CD8-positive, alpha-beta memory T cell (primary cell): ENCODE measurements at regions not wholly inside any gene's neighbourhood (a gene's known extent, or its start where the extent isn't known, plus 50 kb on each side); places are given as distances from the start of the nearest gene placed in this dataset.
"Not testable (repeated sequence)": the region's sequence is repeated elsewhere in the genome, so short reads cannot be mapped to it uniquely, and the experiment has no call there.

Experiments
- CTCF ChIA-PET: fragments of 350-600 bp; sonication (Branson Sonifier 250); formaldehyde crosslinking; loops from one replicate; lab custom pipeline; 2021; ENCODE audit warnings: antibody characterized with exemption; lab: Charles Lee
- POLR2A ChIA-PET: fragments of 350-600 bp; sonication (Branson Sonifier 250); formaldehyde crosslinking; loops from one replicate; lab custom pipeline; 2021; ENCODE audit warnings: antibody characterized with exemption; lab: Charles Lee
- DNase-seq, 5 donors: peaks; one replicate each; pipeline versions ENCODE4 v3.0.0 to v3.0.0-alpha.2; 2020 to 2022; ENCODE audit warnings: mixed read lengths in 1 of 5
- H3K27ac ChIP-seq: one replicate; pipeline ENCODE4 v1.7.0; 2013; ENCODE audit warnings: low read depth, mild to moderate bottlenecking, low read length, moderate library complexity
- H3K27me3 ChIP-seq: 2 replicates; pipeline ENCODE4 v1.7.0; 2013; ENCODE audit warnings: low read length, mild to moderate bottlenecking; ENCODE audit not compliant: insufficient read depth, poor library complexity, severe bottlenecking
- H3K36me3 ChIP-seq: 2 replicates; pipeline ENCODE4 v1.7.0; 2013; ENCODE audit warnings: mild to moderate bottlenecking, low read length, moderate library complexity; ENCODE audit not compliant: insufficient read depth
- H3K4me1 ChIP-seq: 2 replicates; pipeline ENCODE4 v1.7.0; 2013; ENCODE audit warnings: mild to moderate bottlenecking, low read length, moderate library complexity; ENCODE audit not compliant: insufficient read depth
- H3K4me3 ChIP-seq: 2 replicates; pipeline ENCODE4 v1.7.0; 2013; ENCODE audit warnings: mild to moderate bottlenecking, low read length
- H3K9me3 ChIP-seq: 2 replicates; pipeline ENCODE4 v1.7.0; 2013; ENCODE audit warnings: mild to moderate bottlenecking, low read length
- H3K27ac Mint-ChIP-seq, 8 donors: one replicate each; pipeline ENCODE4 v1.8.0; 2020 to 2021; ENCODE audit warnings: mixed read lengths in 8 of 8, mild to moderate bottlenecking in 6 of 8, inconsistent platforms in 3 of 8, moderate library complexity in 3 of 8
- H3K27me3 Mint-ChIP-seq, 2 donors: one replicate each; pipeline ENCODE4 v1.8.0; 2020 to 2021; ENCODE audit warnings: mixed read lengths in 2 of 2, mild to moderate bottlenecking in 1 of 2, moderate library complexity in 1 of 2
- H3K36me3 Mint-ChIP-seq, 3 donors: one replicate each; pipeline ENCODE4 v1.8.0; 2020 to 2021; ENCODE audit warnings: mixed read lengths in 3 of 3, inconsistent platforms in 1 of 3, mild to moderate bottlenecking in 1 of 3
- H3K4me1 Mint-ChIP-seq, 3 donors: one replicate each; pipeline ENCODE4 v1.8.0; 2020 to 2021; ENCODE audit warnings: mixed read lengths in 3 of 3, inconsistent platforms in 1 of 3, mild to moderate bottlenecking in 1 of 3
- H3K4me3 Mint-ChIP-seq, 7 donors: one replicate each; pipeline ENCODE4 v1.8.0; 2020 to 2021; ENCODE audit warnings: mixed read lengths in 7 of 7, mild to moderate bottlenecking in 6 of 7, moderate library complexity in 4 of 7, inconsistent platforms in 2 of 7
- H3K9me3 Mint-ChIP-seq, 5 donors: one replicate each; pipeline ENCODE4 v1.8.0; 2020 to 2022; ENCODE audit warnings: mixed read lengths in 5 of 5, mild to moderate bottlenecking in 3 of 5, moderate library complexity in 2 of 5, inconsistent platforms in 1 of 5

DNA sequence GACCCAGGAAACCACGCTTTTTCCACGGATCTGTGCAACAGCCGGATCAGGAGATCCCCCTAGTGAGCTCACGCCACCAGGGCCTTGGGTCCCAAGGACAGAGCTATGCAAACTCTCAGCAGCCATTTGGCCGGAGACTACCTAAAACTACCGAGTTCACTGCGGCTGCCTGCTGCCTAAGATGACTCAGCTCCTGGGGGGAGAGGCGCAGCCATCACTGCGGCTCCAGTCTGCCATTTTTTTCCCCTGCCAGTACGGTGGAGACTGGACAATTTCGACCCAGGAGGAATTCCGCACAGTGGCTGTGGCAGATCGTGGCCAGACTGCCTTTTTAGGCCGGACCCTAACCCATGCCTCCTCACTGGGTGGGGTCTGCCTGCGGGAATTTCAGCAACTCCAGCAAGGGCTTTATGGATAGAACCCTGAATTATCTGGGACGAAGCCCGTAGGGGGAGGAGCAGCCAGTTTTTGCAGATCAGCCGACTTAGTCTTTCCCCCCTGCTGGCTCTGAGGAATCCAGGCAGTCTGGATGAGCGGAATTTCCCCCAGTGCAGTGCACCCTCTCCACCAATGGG, 424.9 kb upstream of the UBE2E3 start:
- no peak for DNase-seq
- Histone ChIP-seq H3K27me3 (no peaks in the 10 kb centered on the region), H3K4me3 (no peak overlapping the region), H3K9me3 (no peaks in the 10 kb centered on the region), H3K36me3 (no peaks in the 10 kb centered on the region), H3K4me1 (no peaks in the 10 kb centered on the region), H3K27ac (no peak overlapping the region)
- CTCF ChIA-PET, result no interaction called here
- H3K36me3 Mint-ChIP-seq, result peaks cover 0 to 2% (median 0%) of the 10 kb centered on the region in 3 donors
- H3K9me3 Mint-ChIP-seq, result peaks cover 0 to 2% (median 0%) of the 10 kb centered on the region in 5 donors
- peaks cover 0 to 8% (median 0%) of the 10 kb centered on the region in 3 donors for H3K4me1 Mint-ChIP-seq
- H3K27me3 Mint-ChIP-seq, result peaks cover 2 to 31% of the 10 kb centered on the region in 2 donors
- no peak overlapping the region for H3K27ac Mint-ChIP-seq
- H3K4me3 Mint-ChIP-seq, result no peak overlapping the region
- POLR2A ChIA-PET, result no interaction called here

DNA sequence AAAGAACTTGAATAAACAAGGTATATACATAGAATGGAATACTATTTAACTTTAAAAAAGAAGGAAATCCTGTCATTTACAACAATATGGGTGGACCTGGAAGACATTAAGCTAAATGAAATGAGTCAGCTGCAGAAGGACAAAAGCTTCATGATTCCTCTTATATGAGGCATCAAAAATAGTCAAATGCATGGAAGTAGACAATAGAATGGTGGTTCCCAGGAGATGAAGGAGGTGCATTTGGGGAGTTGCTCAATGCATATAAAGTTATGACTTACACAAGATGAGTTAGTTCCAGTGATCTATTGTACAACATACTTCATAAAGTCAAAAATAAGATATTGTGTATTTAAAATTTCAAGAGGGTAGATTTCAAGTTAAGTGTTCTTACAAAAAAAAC, 426.1 kb upstream of the UBE2E3 start:
- no peak overlapping the region for H3K4me3 ChIP-seq
- H3K27ac Mint-ChIP-seq, result no peak overlapping the region
- ChIA-PET POLR2A (no interaction called here), CTCF (no interaction called here)
- H3K36me3 ChIP-seq, result no peaks in the 10 kb centered on the region
- H3K4me1 Mint-ChIP-seq, result peaks cover 0 to 3% (median 0%) of the 10 kb centered on the region in 3 donors
- no peak for DNase-seq
- H3K27me3 Mint-ChIP-seq, result peaks cover 2 to 25% of the 10 kb centered on the region in 2 donors
- no peaks in the 10 kb centered on the region for H3K9me3 ChIP-seq
- H3K36me3 Mint-ChIP-seq, result peaks cover 0 to 2% (median 0%) of the 10 kb centered on the region in 3 donors
- H3K4me1 ChIP-seq, result no peaks in the 10 kb centered on the region
- H3K27ac ChIP-seq, result no peak overlapping the region
- peaks cover 0 to 2% (median 0%) of the 10 kb centered on the region in 5 donors for H3K9me3 Mint-ChIP-seq
- H3K27me3 ChIP-seq, result no peaks in the 10 kb centered on the region
- no peak overlapping the region for H3K4me3 Mint-ChIP-seq

DNA sequence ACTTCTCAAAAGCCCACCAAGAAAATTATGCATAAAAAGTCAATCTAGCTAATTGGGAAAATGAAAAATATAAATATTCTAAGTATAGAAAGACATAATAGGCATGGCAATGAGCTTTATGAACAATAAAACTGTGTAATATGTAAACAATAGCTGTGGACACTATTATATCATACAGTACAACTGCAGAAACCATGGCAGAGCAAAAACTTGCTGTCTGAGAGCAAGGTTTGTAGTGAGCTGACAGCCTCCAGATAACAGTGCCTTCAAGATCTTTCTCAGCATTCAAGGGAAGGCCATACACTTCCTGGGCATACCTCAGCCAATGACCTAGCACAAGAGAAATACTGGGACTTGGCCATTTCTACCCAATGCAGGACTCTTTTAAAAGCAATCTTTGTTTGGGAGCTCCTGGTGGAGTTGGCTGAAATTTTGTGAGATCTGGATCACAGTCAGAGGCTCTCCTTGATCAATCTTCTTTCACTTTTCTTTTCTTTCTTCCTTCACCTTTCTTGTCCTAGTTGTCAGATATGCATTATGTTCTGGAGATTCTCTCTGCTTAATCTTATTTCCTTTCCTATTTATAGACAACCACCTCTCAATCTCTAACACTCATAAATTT, 427.2 kb upstream of the UBE2E3 start:
- H3K9me3 ChIP-seq, result no peaks in the 10 kb centered on the region
- no peaks in the 10 kb centered on the region for H3K4me1 ChIP-seq
- no peaks in the 10 kb centered on the region for H3K27me3 ChIP-seq
- Mint-ChIP-seq H3K9me3 (peaks cover 0 to 2% (median 0%) of the 10 kb centered on the region in 5 donors), H3K27ac (no peak overlapping the region), H3K36me3 (peaks cover 0 to 2% (median 0%) of the 10 kb centered on the region in 3 donors), H3K27me3 (peaks cover 2 to 26% of the 10 kb centered on the region in 2 donors), H3K4me1 (peaks cover 0 to 3% (median 0%) of the 10 kb centered on the region in 3 donors), H3K4me3 (no peak overlapping the region)
- CTCF ChIA-PET, result no interaction called here
- H3K36me3 ChIP-seq, result no peaks in the 10 kb centered on the region
- POLR2A ChIA-PET, result no interaction called here
- H3K27ac ChIP-seq, result no peak overlapping the region
- no peak overlapping the region for H3K4me3 ChIP-seq
- no peak for DNase-seq

DNA sequence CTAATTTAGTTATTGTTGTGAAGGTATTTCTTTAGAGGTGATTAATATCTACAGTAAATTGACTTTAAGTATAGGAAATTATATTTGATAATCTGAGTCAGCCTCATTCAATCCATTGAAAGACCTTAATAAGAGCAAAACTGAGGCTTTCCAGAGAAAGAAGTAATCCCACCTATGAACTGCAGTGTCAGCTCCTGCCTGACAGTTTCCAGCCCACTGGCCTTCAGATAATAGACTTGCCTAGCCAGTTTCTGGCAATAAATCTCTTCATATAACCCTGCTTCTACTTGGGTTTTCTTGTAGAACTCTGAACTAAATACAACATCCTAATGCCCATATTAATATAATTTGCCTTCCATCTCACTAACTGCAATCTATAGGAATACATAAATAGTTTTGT, 437.9 kb upstream of the UBE2E3 start:
- H3K9me3 Mint-ChIP-seq, result no peaks in the 10 kb centered on the region
- no peaks in the 10 kb centered on the region for H3K36me3 Mint-ChIP-seq
- H3K27me3 ChIP-seq, result no peaks in the 10 kb centered on the region
- no peaks in the 10 kb centered on the region for H3K9me3 ChIP-seq
- H3K4me1 ChIP-seq, result no peaks in the 10 kb centered on the region
- H3K27ac ChIP-seq, result no peak overlapping the region
- peaks cover 6 to 14% of the 10 kb centered on the region in 2 donors for H3K27me3 Mint-ChIP-seq
- H3K4me3 ChIP-seq, result no peak overlapping the region
- H3K27ac Mint-ChIP-seq, result no peak overlapping the region
- no peak overlapping the region for H3K4me3 Mint-ChIP-seq
- H3K4me1 Mint-ChIP-seq, result no peaks in the 10 kb centered on the region
- POLR2A ChIA-PET, result no interaction called here
- no peaks in the 10 kb centered on the region for H3K36me3 ChIP-seq
- no peak for DNase-seq
- CTCF ChIA-PET, result no interaction called here

DNA sequence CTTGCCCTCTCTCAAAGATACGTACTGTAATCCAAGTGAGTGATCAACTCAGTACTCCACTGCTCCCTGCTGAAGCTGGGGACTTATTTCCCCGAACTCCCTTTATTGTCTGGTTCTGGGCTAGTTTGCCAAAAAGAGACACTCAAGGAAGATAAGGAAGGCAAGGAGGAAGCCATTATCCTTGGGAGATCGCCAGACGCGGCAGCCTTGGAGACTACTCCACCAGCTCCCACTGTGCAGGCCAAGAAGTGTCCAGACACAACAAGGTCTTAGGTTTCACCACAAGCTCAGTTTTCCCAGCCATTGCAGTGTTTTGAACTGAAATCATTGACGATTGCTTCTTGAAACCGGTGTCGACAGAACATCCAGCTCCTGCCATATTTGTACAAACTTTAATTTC, 439.6 kb upstream of the UBE2E3 start:
- ChIA-PET CTCF (no interaction called here), POLR2A (no interaction called here)
- Histone ChIP-seq H3K27me3 (no peaks in the 10 kb centered on the region), H3K9me3 (no peaks in the 10 kb centered on the region), H3K27ac (no peak overlapping the region), H3K4me3 (no peak overlapping the region), H3K36me3 (no peaks in the 10 kb centered on the region), H3K4me1 (no peaks in the 10 kb centered on the region)
- Mint-ChIP-seq H3K4me3 (no peak overlapping the region), H3K9me3 (no peaks in the 10 kb centered on the region), H3K27me3 (peaks cover 3 to 4% of the 10 kb centered on the region in 2 donors), H3K36me3 (peaks cover 0 to 2% (median 0%) of the 10 kb centered on the region in 3 donors), H3K4me1 (no peaks in the 10 kb centered on the region), H3K27ac (no peak overlapping the region)
- DNase-seq, result no peak

DNA sequence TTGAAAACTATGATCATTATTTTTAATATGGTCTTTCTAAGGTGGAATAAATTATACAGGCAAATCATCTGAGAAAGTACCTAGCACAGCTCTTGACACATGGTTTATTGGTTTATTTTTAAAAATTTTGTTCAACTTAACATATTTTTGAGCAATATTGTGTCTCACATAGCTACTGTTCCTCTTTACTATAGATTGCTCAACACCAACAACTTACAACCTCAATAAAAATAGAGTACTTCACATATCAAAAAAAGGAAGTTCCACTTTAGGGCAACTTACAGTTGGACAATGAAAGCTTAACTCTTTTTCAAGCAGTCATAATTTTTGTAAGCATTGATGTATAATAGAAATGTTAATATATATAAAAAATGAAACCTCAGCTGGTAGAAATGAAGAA, 440.9 kb upstream of the UBE2E3 start:
- H3K36me3 ChIP-seq, result no peaks in the 10 kb centered on the region
- POLR2A ChIA-PET, result no interaction called here
- H3K4me1 ChIP-seq, result no peaks in the 10 kb centered on the region
- Mint-ChIP-seq H3K4me1 (no peaks in the 10 kb centered on the region), H3K36me3 (peaks cover 0 to 2% (median 0%) of the 10 kb centered on the region in 3 donors), H3K9me3 (no peaks in the 10 kb centered on the region), H3K4me3 (no peak overlapping the region), H3K27me3 (peaks cover 0 to 5% of the 10 kb centered on the region in 2 donors), H3K27ac (no peak overlapping the region)
- no peak for DNase-seq
- H3K4me3 ChIP-seq, result no peak overlapping the region
- no peak overlapping the region for H3K27ac ChIP-seq
- no peaks in the 10 kb centered on the region for H3K27me3 ChIP-seq
- H3K9me3 ChIP-seq, result no peaks in the 10 kb centered on the region
- CTCF ChIA-PET, result no interaction called here

DNA sequence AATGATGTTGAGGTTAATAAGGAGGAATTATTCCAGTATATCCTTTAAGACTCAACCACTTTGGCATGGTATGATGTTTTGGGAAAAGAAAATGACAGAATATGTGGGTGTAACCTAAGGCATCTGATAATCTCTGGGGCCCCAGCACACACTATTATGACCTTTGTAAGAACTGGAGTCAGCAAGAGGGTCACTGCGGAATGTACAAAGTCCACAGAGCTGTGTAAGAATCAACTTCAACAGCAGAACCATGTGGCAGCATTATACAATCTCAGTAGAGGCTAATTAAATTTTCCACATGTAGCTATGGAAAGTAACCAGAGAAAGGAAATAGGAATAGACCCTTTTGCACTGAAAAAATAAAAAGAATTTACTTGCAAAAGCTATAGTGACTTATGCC, 445.1 kb upstream of the UBE2E3 start:
- POLR2A ChIA-PET, result no interaction called here
- Mint-ChIP-seq H3K36me3 (peaks cover 0 to 2% (median 0%) of the 10 kb centered on the region in 3 donors), H3K27me3 (peaks cover 5 to 8% of the 10 kb centered on the region in 2 donors), H3K4me3 (no peak overlapping the region), H3K27ac (no peak overlapping the region), H3K9me3 (no peaks in the 10 kb centered on the region), H3K4me1 (no peaks in the 10 kb centered on the region)
- CTCF ChIA-PET, result no interaction called here
- no peak for DNase-seq
- H3K36me3 ChIP-seq, result no peaks in the 10 kb centered on the region
- no peaks in the 10 kb centered on the region for H3K27me3 ChIP-seq
- no peaks in the 10 kb centered on the region for H3K4me1 ChIP-seq
- no peaks in the 10 kb centered on the region for H3K9me3 ChIP-seq
- H3K4me3 ChIP-seq, result no peak overlapping the region
- H3K27ac ChIP-seq, result no peak overlapping the region

DNA sequence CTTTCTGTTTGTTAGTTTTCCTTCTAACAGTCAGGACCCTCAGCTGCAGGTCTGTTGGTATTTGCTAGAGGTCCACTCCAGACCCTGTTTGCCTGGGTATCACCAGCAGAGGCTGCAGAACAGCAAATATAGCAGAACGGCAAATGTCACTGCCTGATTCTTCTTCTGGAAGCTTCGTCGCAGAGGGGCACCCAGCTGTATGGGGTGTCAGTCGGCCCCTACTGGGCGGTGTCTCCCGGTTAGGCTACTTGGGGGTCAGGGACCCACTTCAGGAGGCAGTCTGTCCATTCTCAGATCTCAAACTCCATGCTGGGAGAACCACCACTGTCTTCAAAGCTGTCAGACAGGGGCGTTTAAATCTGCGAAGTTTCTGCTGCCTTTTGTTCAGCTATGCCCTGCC, 448.6 kb upstream of the UBE2E3 start:
- H3K9me3 Mint-ChIP-seq, H3K4me3 ChIP-seq, POLR2A ChIA-PET, H3K4me3 Mint-ChIP-seq, H3K9me3 ChIP-seq, H3K27ac Mint-ChIP-seq, DNase-seq, H3K27me3 Mint-ChIP-seq, H3K4me1 ChIP-seq, H3K27ac ChIP-seq, CTCF ChIA-PET, H3K36me3 Mint-ChIP-seq, H3K4me1 Mint-ChIP-seq, H3K36me3 ChIP-seq, H3K27me3 ChIP-seq: not testable (repeated sequence)
